ENCODE measurements at regions not wholly inside any gene's neighbourhood (a gene's known extent, or its start where the extent isn't known, plus 50 kb on each side); places are given as distances from the start of the nearest gene placed in this dataset.
A peak's percentile ranks its signal among the peaks of the same experiment; 100 is the strongest.

- TF ChIP-seq CHD7 (IDR thresholded peaks at IDR 0.05; ENCODE audit: low read depth, low read length) (no peak), RCOR1 (IDR thresholded peaks at IDR 0.05; ENCODE audit: borderline replicate concordance in 1 of 2, low read depth in 2 of 2, low read length in 2 of 2) (0 out of 4 replicates have a peak, but pooled peaks of 1 of the 2 experiments have one; percentile 27), ZNF347 (CRISPR knock-in tag; IDR thresholded peaks at IDR 0.05; ENCODE audit: low read depth) (no peak), ZNF280B (CRISPR knock-in tag; IDR thresholded peaks at IDR 0.05) (no peak), CEBPB (tag; IDR thresholded peaks at IDR 0.05) (0 out of 2 replicates have a peak, but pooled peaks have one; percentile 15), ESRRA (IDR thresholded peaks at IDR 0.05; ENCODE audit: borderline replicate concordance, low read depth) (no peak), SMC3 (conservative IDR thresholded peaks at IDR 0.05; ENCODE audit: insufficient read depth, low read depth, low read length) (peak; percentile 69), ZNF212 (CRISPR knock-in tag; IDR thresholded peaks at IDR 0.05) (no peak), GTF2A2 (tag; IDR thresholded peaks at IDR 0.05) (no peak), TCF3 (CRISPR knock-in tag; IDR thresholded peaks at IDR 0.05) (no peak), STAG1 (CRISPR knock-in tag; IDR thresholded peaks at IDR 0.05; ENCODE audit: borderline replicate concordance) (no peak), ZNF311 (CRISPR knock-in tag; IDR thresholded peaks at IDR 0.05) (no peak)
- TF ChIP-seq, protein P1, sequence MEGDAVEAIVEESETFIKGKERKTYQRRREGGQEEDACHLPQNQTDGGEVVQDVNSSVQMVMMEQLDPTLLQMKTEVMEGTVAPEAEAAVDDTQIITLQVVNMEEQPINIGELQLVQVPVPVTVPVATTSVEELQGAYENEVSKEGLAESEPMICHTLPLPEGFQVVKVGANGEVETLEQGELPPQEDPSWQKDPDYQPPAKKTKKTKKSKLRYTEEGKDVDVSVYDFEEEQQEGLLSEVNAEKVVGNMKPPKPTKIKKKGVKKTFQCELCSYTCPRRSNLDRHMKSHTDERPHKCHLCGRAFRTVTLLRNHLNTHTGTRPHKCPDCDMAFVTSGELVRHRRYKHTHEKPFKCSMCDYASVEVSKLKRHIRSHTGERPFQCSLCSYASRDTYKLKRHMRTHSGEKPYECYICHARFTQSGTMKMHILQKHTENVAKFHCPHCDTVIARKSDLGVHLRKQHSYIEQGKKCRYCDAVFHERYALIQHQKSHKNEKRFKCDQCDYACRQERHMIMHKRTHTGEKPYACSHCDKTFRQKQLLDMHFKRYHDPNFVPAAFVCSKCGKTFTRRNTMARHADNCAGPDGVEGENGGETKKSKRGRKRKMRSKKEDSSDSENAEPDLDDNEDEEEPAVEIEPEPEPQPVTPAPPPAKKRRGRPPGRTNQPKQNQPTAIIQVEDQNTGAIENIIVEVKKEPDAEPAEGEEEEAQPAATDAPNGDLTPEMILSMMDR (IDR thresholded peaks at IDR 0.05 in 2 of 3, conservative IDR thresholded peaks at IDR 0.05 in 1 of 3; ENCODE audit: insufficient read depth in 2 of 3, low read depth in 1 of 3, low read length in 3 of 3) = peak; percentile 80 to 92 (median 84)
Measured at GRCh38 chr6:154928325-154928922, 66.7 kb upstream of the TIAM2 start (continued).

Data from K562 (cell line).